Sigmoid colon (tissue), 4 donors: ENCODE measurements at regions not wholly inside any gene's neighbourhood (a gene's known extent, or its start where the extent isn't known, plus 50 kb on each side); places are given as distances from the start of the nearest gene placed in this dataset.

ENCODE experiments used
- CTCF ChIP-seq, 4 experiments: fragments of 450-650 bp in 3 of 4; fragments of 200-600 bp in 1 of 4; IDR thresholded peaks; one replicate each; pipeline ENCODE4 v1.5.1; 2016 to 2019; ENCODE audit warnings: antibody characterized with exemption in 4 of 4, mild to moderate bottlenecking in 3 of 4, moderate library complexity in 2 of 4
- POLR2A ChIP-seq, 2 donors: fragments of 450-650 bp; IDR thresholded peaks; one replicate each; pipeline ENCODE4 v1.6.1; 2016; ENCODE audit warnings: antibody characterized with exemption in 2 of 2, mild to moderate bottlenecking in 2 of 2, moderate library complexity in 2 of 2
- POLR2AphosphoS5 ChIP-seq, 4 donors: sonication (generic); formaldehyde crosslinking; IDR thresholded peaks; one replicate each; pipeline ENCODE4 v1.6.1; 2017; ENCODE audit warnings: antibody characterized with exemption in 4 of 4

GRCh38 chr7:131956864-131957263 lies 400.4 kb upstream of the PODXL start:
- no peak for TF ChIP-seq POLR2A (IDR thresholded peaks at IDR 0.05)
- no peak for TF ChIP-seq CTCF (IDR thresholded peaks at IDR 0.05)
- TF ChIP-seq POLR2AphosphoS5 (IDR thresholded peaks at IDR 0.05), result no peak
